Vagina (tissue), 2 donors: ENCODE measurements at regions not wholly inside any gene's neighbourhood (a gene's known extent, or its start where the extent isn't known, plus 50 kb on each side); places are given as distances from the start of the nearest gene placed in this dataset.

Experiments used
- POLR2A ChIP-seq, 2 donors: fragments of 450-650 bp; IDR thresholded peaks; one replicate each; pipeline ENCODE4 v1.6.1; 2017; ENCODE audit warnings: antibody characterized with exemption in 2 of 2, mild to moderate bottlenecking in 2 of 2, moderate library complexity in 2 of 2
- TF ChIP-seq, protein P1 (sequence below), 3 experiments: fragments of 450-650 bp in 2 of 3; fragments of 200-600 bp in 1 of 3; sonication (generic) in 1 of 3; IDR thresholded peaks; one replicate each; pipeline ENCODE4 v1.5.1; 2017 to 2019; ENCODE audit warnings: antibody characterized with exemption in 3 of 3, mild to moderate bottlenecking in 2 of 3, moderate library complexity in 2 of 3

DNA sequence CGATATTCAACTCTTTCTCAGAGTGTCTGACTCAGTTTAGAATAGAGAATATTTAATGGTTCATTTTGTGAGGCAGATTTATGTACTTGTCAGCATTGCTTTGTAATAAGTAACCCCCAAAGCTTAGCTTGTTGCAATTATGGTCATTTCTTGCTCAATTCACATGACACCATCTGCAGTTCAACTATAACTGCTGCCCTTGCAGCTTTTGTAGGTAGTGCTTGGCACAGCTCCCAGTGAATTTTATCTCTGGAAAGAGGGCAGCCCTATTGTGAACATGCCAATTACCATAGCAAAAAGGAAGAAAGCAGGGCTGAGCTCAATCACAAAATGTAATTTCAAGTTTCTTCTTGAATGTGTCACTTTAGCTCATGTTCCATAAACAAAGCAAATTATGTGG, 1587.7 kb upstream of the ACO1 start:
- TF ChIP-seq, protein P1, sequence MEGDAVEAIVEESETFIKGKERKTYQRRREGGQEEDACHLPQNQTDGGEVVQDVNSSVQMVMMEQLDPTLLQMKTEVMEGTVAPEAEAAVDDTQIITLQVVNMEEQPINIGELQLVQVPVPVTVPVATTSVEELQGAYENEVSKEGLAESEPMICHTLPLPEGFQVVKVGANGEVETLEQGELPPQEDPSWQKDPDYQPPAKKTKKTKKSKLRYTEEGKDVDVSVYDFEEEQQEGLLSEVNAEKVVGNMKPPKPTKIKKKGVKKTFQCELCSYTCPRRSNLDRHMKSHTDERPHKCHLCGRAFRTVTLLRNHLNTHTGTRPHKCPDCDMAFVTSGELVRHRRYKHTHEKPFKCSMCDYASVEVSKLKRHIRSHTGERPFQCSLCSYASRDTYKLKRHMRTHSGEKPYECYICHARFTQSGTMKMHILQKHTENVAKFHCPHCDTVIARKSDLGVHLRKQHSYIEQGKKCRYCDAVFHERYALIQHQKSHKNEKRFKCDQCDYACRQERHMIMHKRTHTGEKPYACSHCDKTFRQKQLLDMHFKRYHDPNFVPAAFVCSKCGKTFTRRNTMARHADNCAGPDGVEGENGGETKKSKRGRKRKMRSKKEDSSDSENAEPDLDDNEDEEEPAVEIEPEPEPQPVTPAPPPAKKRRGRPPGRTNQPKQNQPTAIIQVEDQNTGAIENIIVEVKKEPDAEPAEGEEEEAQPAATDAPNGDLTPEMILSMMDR (IDR thresholded peaks at IDR 0.05) = no peak
- no peak for TF ChIP-seq POLR2A (IDR thresholded peaks at IDR 0.05)
